Erythroblast (primary cell): ENCODE measurements at regions not wholly inside any gene's neighbourhood (a gene's known extent, or its start where the extent isn't known, plus 50 kb on each side); places are given as distances from the start of the nearest gene placed in this dataset.

ENCODE experiments used
- GATA1 ChIP-seq: IDR thresholded peaks from 2 replicates; pipeline ENCODE4 v1.6.1; 2011; ENCODE audit warnings: low read depth, mild to moderate bottlenecking, control low read depth, low read length, moderate library complexity
- POLR2A ChIP-seq: IDR thresholded peaks from 2 replicates; pipeline ENCODE4 v1.6.1; 2011; ENCODE audit warnings: mild to moderate bottlenecking, low read length

- TF ChIP-seq POLR2A (no peak), GATA1 (no peak)
These were observed 56.8 kb upstream of the AASS start for GRCh38 chr7:122200888-122201287.
